ENCODE measurements at regions not wholly inside any gene's neighbourhood (a gene's known extent, or its start where the extent isn't known, plus 50 kb on each side); places are given as distances from the start of the nearest gene placed in this dataset.
"Not testable (repeated sequence)": the region's sequence is repeated elsewhere in the genome, so short reads cannot be mapped to it uniquely, and the experiment has no call there.

DNA sequence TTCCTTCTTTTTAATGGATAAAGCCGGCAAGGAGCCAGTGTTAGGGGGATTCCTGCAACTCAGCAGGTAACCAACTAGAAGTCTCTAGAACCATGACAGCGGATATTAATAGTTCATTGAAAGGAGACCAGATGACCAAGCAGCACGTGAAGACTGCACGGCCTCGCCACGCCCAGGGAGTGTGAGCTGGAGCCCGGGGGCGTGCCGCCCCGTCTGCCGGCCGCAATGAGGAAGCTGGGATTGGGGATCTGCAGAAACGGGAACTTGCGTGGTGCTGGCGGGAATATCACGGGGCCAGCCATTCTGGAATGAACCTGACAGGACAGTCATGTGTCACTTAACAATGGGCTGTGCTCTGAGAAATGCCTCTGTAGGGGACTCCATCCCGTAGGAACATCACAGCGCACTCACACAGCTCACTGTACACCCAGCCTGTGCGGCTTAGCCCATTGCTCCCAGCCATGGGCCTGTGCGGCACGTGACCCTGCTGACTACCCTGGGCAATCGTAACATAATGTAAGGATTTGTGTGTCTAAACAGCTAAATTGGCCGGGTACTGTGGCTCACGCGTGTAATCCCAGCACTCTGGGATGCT is 4092.8 kb upstream of the TPTE start:
- not testable (repeated sequence) for TF ChIP-seq POLR2AphosphoS2 (IDR thresholded peaks at IDR 0.05; ENCODE audit: low read length); SP1 (CRISPR knock-in tag; IDR thresholded peaks at IDR 0.05); TAF15 (IDR thresholded peaks at IDR 0.05; ENCODE audit: low read depth, low read length); SETDB1 (IDR thresholded peaks at IDR 0.05; ENCODE audit: low read length); PYGO2 (tag; IDR thresholded peaks at IDR 0.05); MCM7 (IDR thresholded peaks at IDR 0.05); BHLHE40 (IDR thresholded peaks at IDR 0.05; ENCODE audit: low read length); POU5F1 (IDR thresholded peaks at IDR 0.05; ENCODE audit: borderline replicate concordance, low read depth, low read length, partially characterized antibody)
- TF ChIP-seq, protein P1, sequence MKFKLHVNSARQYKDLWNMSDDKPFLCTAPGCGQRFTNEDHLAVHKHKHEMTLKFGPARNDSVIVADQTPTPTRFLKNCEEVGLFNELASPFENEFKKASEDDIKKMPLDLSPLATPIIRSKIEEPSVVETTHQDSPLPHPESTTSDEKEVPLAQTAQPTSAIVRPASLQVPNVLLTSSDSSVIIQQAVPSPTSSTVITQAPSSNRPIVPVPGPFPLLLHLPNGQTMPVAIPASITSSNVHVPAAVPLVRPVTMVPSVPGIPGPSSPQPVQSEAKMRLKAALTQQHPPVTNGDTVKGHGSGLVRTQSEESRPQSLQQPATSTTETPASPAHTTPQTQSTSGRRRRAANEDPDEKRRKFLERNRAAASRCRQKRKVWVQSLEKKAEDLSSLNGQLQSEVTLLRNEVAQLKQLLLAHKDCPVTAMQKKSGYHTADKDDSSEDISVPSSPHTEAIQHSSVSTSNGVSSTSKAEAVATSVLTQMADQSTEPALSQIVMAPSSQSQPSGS (CRISPR knock-in tag; IDR thresholded peaks at IDR 0.05) = not testable (repeated sequence)
- TF ChIP-seq, protein P2, sequence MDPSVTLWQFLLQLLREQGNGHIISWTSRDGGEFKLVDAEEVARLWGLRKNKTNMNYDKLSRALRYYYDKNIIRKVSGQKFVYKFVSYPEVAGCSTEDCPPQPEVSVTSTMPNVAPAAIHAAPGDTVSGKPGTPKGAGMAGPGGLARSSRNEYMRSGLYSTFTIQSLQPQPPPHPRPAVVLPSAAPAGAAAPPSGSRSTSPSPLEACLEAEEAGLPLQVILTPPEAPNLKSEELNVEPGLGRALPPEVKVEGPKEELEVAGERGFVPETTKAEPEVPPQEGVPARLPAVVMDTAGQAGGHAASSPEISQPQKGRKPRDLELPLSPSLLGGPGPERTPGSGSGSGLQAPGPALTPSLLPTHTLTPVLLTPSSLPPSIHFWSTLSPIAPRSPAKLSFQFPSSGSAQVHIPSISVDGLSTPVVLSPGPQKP (CRISPR knock-in tag; IDR thresholded peaks at IDR 0.05) = not testable (repeated sequence)
- TF ChIP-seq, protein P3, sequence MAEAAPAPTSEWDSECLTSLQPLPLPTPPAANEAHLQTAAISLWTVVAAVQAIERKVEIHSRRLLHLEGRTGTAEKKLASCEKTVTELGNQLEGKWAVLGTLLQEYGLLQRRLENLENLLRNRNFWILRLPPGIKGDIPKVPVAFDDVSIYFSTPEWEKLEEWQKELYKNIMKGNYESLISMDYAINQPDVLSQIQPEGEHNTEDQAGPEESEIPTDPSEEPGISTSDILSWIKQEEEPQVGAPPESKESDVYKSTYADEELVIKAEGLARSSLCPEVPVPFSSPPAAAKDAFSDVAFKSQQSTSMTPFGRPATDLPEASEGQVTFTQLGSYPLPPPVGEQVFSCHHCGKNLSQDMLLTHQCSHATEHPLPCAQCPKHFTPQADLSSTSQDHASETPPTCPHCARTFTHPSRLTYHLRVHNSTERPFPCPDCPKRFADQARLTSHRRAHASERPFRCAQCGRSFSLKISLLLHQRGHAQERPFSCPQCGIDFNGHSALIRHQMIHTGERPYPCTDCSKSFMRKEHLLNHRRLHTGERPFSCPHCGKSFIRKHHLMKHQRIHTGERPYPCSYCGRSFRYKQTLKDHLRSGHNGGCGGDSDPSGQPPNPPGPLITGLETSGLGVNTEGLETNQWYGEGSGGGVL (CRISPR knock-in tag; IDR thresholded peaks at IDR 0.05) = not testable (repeated sequence)

Data from K562 (cell line).